ENCODE measurements at regions not wholly inside any gene's neighbourhood (a gene's known extent, or its start where the extent isn't known, plus 50 kb on each side); places are given as distances from the start of the nearest gene placed in this dataset.

GRCh38 chr5:83414601-83415000 is 56.9 kb upstream of the VCAN start:
- peak in 1 of 2 donors; percentile 17 for DNase-seq (ENCODE audit: low read depth in 1 of 2, low spot score in 1 of 2)
- TF ChIP-seq CTCF (IDR thresholded peaks at IDR 0.05; ENCODE audit: low read depth, low read length), result no peak
- H3K27ac ChIP-seq, result no peak overlapping the region
- H3K27me3 ChIP-seq, result no peaks in the 10 kb centered on the region
- H3K4me3 ChIP-seq, result no peak overlapping the region
- no peaks in the 10 kb centered on the region for H3K36me3 ChIP-seq
- no peaks in the 10 kb centered on the region for H3K4me1 ChIP-seq (ENCODE audit: low read depth)
- no peaks in the 10 kb centered on the region for H3K9me3 ChIP-seq (ENCODE audit: low read depth)

GRCh38 chr5:83417884-83418283 is 53.7 kb upstream of the VCAN start:
- Histone ChIP-seq H3K4me3 (no peak overlapping the region), H3K4me1 (ENCODE audit: low read depth) (no peaks in the 10 kb centered on the region), H3K27ac (no peak overlapping the region), H3K36me3 (no peaks in the 10 kb centered on the region), H3K27me3 (no peaks in the 10 kb centered on the region), H3K9me3 (ENCODE audit: low read depth) (no peaks in the 10 kb centered on the region)
- no peak for DNase-seq (ENCODE audit: low read depth in 1 of 2, low spot score in 1 of 2)
- TF ChIP-seq CTCF (IDR thresholded peaks at IDR 0.05; ENCODE audit: low read depth, low read length), result no peak

- no peak for TF ChIP-seq CTCF (IDR thresholded peaks at IDR 0.05; ENCODE audit: low read depth, low read length)
- no peaks in the 10 kb centered on the region for H3K9me3 ChIP-seq (ENCODE audit: low read depth)
- no peaks in the 10 kb centered on the region for H3K27me3 ChIP-seq
These were observed 52.9 kb upstream of the VCAN start for GRCh38 chr5:83418356-83419321.

More at GRCh38 chr5:83418356-83419321, 52.9 kb upstream of the VCAN start:
- Histone ChIP-seq H3K36me3 (no peaks in the 10 kb centered on the region), H3K27ac (no peak overlapping the region), H3K4me1 (ENCODE audit: low read depth) (no peaks in the 10 kb centered on the region), H3K4me3 (no peak overlapping the region)
- no peak for DNase-seq (ENCODE audit: low read depth in 1 of 2, low spot score in 1 of 2)

All from cardiac muscle cell (in vitro differentiated cells and primary cell).